Ramos (cell line): ENCODE measurements at regions not wholly inside any gene's neighbourhood (a gene's known extent, or its start where the extent isn't known, plus 50 kb on each side); places are given as distances from the start of the nearest gene placed in this dataset.
"Not testable (repeated sequence)": the region's sequence is repeated elsewhere in the genome, so short reads cannot be mapped to it uniquely, and the experiment has no call there.

Experiments
- in situ Hi-C: fragments of 300-500 bp; cut with MboI; formaldehyde crosslinking; loops from one replicate; pipeline ENCODE4 v1.14.3; 2022; ENCODE audit warnings: low sequenced_read_pairs; ENCODE audit not compliant: unreplicated experiment

- in situ Hi-C loops: loop anchor here (5.0 kb wide), 1 partner anchor 117 kb away; no protein-coding TSS in a partner anchor
These were observed 94.9 kb downstream of the LYZL2 start for GRCh38 chr10:30534465-30535144.

GRCh38 chr10:30531751-30532530, 97.6 kb downstream of the LYZL2 start:
- in situ Hi-C loops: loop anchor here (5.0 kb wide), 1 partner anchor 115 kb away; no protein-coding TSS in a partner anchor

- in situ Hi-C loops: no loop called here
These were observed 95.5 kb downstream of the MAP3K8 start for GRCh38 chr10:30529373-30529998.

- in situ Hi-C loops: no loop called here
These were observed 94.4 kb downstream of the MAP3K8 start for GRCh38 chr10:30528429-30528786.

GRCh38 chr10:30527623-30528428, 93.8 kb downstream of the MAP3K8 start:
- in situ Hi-C loops: no loop called here

GRCh38 chr10:30522661-30523078, 88.7 kb downstream of the MAP3K8 start:
- in situ Hi-C loops: not testable (repeated sequence)

- in situ Hi-C loops: no loop called here
These were observed 84.9 kb downstream of the MAP3K8 start for GRCh38 chr10:30518907-30519306.
